ENCODE measurements at regions not wholly inside any gene's neighbourhood (a gene's known extent, or its start where the extent isn't known, plus 50 kb on each side); places are given as distances from the start of the nearest gene placed in this dataset.

DNA sequence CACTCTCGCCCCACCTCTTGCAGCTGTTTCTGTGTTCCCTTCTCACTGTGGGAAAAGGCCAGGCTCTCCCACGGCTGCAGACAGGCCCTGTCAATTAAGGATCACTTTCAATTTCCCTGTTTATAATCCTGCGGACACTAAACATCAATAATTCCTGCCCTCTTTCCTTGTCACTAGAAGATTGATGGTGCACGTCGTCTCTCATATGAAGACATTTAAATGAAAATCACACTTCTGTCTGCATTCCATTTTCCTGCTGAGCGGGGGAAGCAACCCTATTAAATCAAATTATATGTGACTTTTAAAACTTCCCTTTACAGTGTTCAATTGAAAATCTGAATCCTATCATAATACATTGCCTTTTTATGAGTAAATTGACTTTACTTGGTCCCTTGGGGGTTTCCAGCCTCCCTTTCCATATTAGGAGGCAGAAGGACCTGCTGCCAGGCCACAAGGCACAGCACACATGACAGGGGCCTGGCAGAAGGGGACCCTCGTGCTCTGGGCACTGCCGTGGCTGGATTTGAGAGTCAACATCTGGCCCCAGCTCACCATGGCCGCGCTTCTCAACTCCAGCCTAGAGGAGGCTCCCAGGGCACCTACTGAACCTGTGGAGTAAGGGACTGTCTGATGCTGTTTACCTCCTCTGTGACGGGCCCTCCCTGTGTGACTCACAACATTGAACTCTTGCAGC, 311.0 kb upstream of the IRX4 start:
- DNase-seq (ENCODE audit: low read depth in 1 of 2, low spot score in 2 of 2): peak in 1 of 2 experiments; percentile 24
- Histone ChIP-seq H2BK120ac (replicated peaks; ENCODE audit: low read depth, low read length) (no peak overlapping the region), H3K36me3 (ENCODE audit: control insufficient read depth in 2 of 4, insufficient read depth in 4 of 4, low read length in 3 of 4) (no peaks in the 10 kb centered on the region), H2AK5ac (ENCODE audit: low read depth, low read length) (no peak overlapping the region), H3K4me3 (ENCODE audit: extremely low read depth in 1 of 4, insufficient read depth in 2 of 4, low read depth in 3 of 4, low read length in 4 of 4) (no peak overlapping the region), H4K20me1 (replicated peaks in 1 of 2; ENCODE audit: control insufficient read depth in 1 of 2, insufficient read depth in 2 of 2, low read length in 2 of 2) (no peaks in the 10 kb centered on the region), H3K79me2 (ENCODE audit: control insufficient read depth in 1 of 2, insufficient read depth in 2 of 2, low read length in 2 of 2) (no peaks in the 10 kb centered on the region), H2BK20ac (ENCODE audit: low read length) (no peak overlapping the region), H4K8ac (ENCODE audit: extremely low read depth, insufficient read depth, low read length) (no peak overlapping the region), H3K23me2 (ENCODE audit: low read depth, low read length) (no peaks in the 10 kb centered on the region), H3K4me2 (ENCODE audit: insufficient read depth in 1 of 2, low read depth in 2 of 2, low read length in 2 of 2) (no peak overlapping the region), H4K91ac (replicated peaks; ENCODE audit: insufficient read length, low read length) (no peak overlapping the region), H3K27ac (ENCODE audit: low read depth, low read length) (no peak overlapping the region), H3K56ac (replicated peaks; ENCODE audit: insufficient read length, low read depth, low read length) (no peak overlapping the region), H2BK12ac (ENCODE audit: low read depth, low read length) (no peak overlapping the region), H4K5ac (ENCODE audit: insufficient read length, low read depth, low read length) (no peak overlapping the region), H3K18ac (ENCODE audit: extremely low read depth, low read length) (no peak overlapping the region), H2AFZ (ENCODE audit: low read length) (no peak overlapping the region), H3K9ac (replicated peaks in 1 of 4; ENCODE audit: extremely low read depth in 1 of 4, low read depth in 3 of 4, low read length in 3 of 4) (no peak overlapping the region), H2BK5ac (ENCODE audit: low read depth, low read length) (no peak overlapping the region), H3K79me1 (ENCODE audit: low read depth, low read length) (no peaks in the 10 kb centered on the region), H3K14ac (ENCODE audit: insufficient read length) (no peak overlapping the region), H3K27me3 (replicated peaks in 1 of 4; ENCODE audit: control insufficient read depth in 3 of 4, extremely low read depth in 1 of 4, insufficient read depth in 3 of 4, low read length in 3 of 4) (no peaks in the 10 kb centered on the region), H3K23ac (ENCODE audit: insufficient read length) (no peak overlapping the region), H3K4ac (replicated peaks; ENCODE audit: insufficient read length, low read depth, low read length) (no peak overlapping the region), H3K9me3 (ENCODE audit: insufficient read depth in 2 of 2, low read depth in 1 of 2, low read length in 1 of 2) (peaks cover 9 to 12% of the 10 kb centered on the region in 2 experiments), H2BK15ac (ENCODE audit: low read length) (no peak overlapping the region), H3K4me1 (replicated peaks in 1 of 4; ENCODE audit: control insufficient read depth in 3 of 4, insufficient read depth in 4 of 4, low read length in 3 of 4) (no peaks in the 10 kb centered on the region)
- 81% methylated on average over 11 of the region's 11 CpGs; no CpG with 5 or more reads in 1 of the 2 experiments for WGBS, 2 experiments (ENCODE audit: extremely low coverage in 1 of 2, insufficient coverage in 1 of 2, insufficient read length in 1 of 2, insufficient replicate concordance in 2 of 2, low coverage in 1 of 2, low lambda C conversion rate in 2 of 2, missing lambda C conversion rate in 1 of 2)
- no peak for FAIRE-seq
- ChIA-PET CTCF (ENCODE audit: partially characterized antibody) (no interaction called here), POLR2A (ENCODE audit: partially characterized antibody) (no interaction called here)
- TF ChIP-seq, protein P1, sequence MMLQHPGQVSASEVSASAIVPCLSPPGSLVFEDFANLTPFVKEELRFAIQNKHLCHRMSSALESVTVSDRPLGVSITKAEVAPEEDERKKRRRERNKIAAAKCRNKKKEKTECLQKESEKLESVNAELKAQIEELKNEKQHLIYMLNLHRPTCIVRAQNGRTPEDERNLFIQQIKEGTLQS (IDR thresholded peaks at IDR 0.05; ENCODE audit: insufficient read depth, low read depth, low read length): no peak
- no peak for TF ChIP-seq POLR2A (IDR thresholded peaks at IDR 0.05; ENCODE audit: control extremely low read depth in 1 of 2, low read depth in 2 of 2, low read length in 2 of 2)
- no peak for TF ChIP-seq FOSL1 (IDR thresholded peaks at IDR 0.05; ENCODE audit: insufficient read depth, low read depth, low read length)
- TF ChIP-seq EZH2 (IDR thresholded peaks at IDR 0.05; ENCODE audit: low read depth, low read length, severe bottlenecking): no peak
- TF ChIP-seq, protein P2, sequence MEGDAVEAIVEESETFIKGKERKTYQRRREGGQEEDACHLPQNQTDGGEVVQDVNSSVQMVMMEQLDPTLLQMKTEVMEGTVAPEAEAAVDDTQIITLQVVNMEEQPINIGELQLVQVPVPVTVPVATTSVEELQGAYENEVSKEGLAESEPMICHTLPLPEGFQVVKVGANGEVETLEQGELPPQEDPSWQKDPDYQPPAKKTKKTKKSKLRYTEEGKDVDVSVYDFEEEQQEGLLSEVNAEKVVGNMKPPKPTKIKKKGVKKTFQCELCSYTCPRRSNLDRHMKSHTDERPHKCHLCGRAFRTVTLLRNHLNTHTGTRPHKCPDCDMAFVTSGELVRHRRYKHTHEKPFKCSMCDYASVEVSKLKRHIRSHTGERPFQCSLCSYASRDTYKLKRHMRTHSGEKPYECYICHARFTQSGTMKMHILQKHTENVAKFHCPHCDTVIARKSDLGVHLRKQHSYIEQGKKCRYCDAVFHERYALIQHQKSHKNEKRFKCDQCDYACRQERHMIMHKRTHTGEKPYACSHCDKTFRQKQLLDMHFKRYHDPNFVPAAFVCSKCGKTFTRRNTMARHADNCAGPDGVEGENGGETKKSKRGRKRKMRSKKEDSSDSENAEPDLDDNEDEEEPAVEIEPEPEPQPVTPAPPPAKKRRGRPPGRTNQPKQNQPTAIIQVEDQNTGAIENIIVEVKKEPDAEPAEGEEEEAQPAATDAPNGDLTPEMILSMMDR (IDR thresholded peaks at IDR 0.05; ENCODE audit: control extremely low read depth in 1 of 3, insufficient read depth in 1 of 3, low read depth in 1 of 3, low read length in 3 of 3): no peak

Data from H1 (cell line).